ENCODE measurements at regions not wholly inside any gene's neighbourhood (a gene's known extent, or its start where the extent isn't known, plus 50 kb on each side); places are given as distances from the start of the nearest gene placed in this dataset.

GRCh38 chr6:125434760-125435159 lies 133.0 kb upstream of the HDDC2 start:
- no peak overlapping the region for H3K4me3 ChIP-seq (ENCODE audit: extremely low read depth in 1 of 4, insufficient read depth in 2 of 4, low read depth in 3 of 4, low read length in 4 of 4)
- ChIA-PET POLR2A (ENCODE audit: partially characterized antibody) (no interaction called here), CTCF (ENCODE audit: partially characterized antibody) (interaction anchor here (0.6 to 1.1 kb wide), 3 partner anchors 38 to 410 kb away, joined by 3 read pairs; no protein-coding TSS in a partner anchor)
- no peak overlapping the region for H3K23ac ChIP-seq (ENCODE audit: insufficient read length)
- no peak overlapping the region for H2AFZ ChIP-seq (ENCODE audit: low read length)
- H2BK5ac ChIP-seq (ENCODE audit: low read depth, low read length) = no peak overlapping the region
- H4K20me1 ChIP-seq (replicated peaks in 1 of 2; ENCODE audit: control insufficient read depth in 1 of 2, insufficient read depth in 2 of 2, low read length in 2 of 2) = no peaks in the 10 kb centered on the region
- no peak overlapping the region for H2BK15ac ChIP-seq (ENCODE audit: low read length)
- H3K23me2 ChIP-seq (ENCODE audit: low read depth, low read length) = no peaks in the 10 kb centered on the region
- no peak overlapping the region for H4K91ac ChIP-seq (replicated peaks; ENCODE audit: insufficient read length, low read length)
- H4K5ac ChIP-seq (ENCODE audit: insufficient read length, low read depth, low read length) = no peak overlapping the region
- no peaks in the 10 kb centered on the region for H3K27me3 ChIP-seq (replicated peaks in 1 of 4; ENCODE audit: control insufficient read depth in 3 of 4, extremely low read depth in 1 of 4, insufficient read depth in 3 of 4, low read length in 3 of 4)
- no peak overlapping the region for H3K27ac ChIP-seq (ENCODE audit: low read depth, low read length)
- H3K4me2 ChIP-seq (ENCODE audit: insufficient read depth in 1 of 2, low read depth in 2 of 2, low read length in 2 of 2) = no peak overlapping the region
- H4K8ac ChIP-seq (ENCODE audit: extremely low read depth, insufficient read depth, low read length) = no peak overlapping the region
- H3K79me2 ChIP-seq (ENCODE audit: control insufficient read depth in 1 of 2, insufficient read depth in 2 of 2, low read length in 2 of 2) = no peaks in the 10 kb centered on the region
- H2BK20ac ChIP-seq (ENCODE audit: low read length) = no peak overlapping the region
- FAIRE-seq (no peak), DNase-seq (ENCODE audit: low read depth in 1 of 2, low spot score in 2 of 2) (no peak)
- H3K18ac ChIP-seq (ENCODE audit: extremely low read depth, low read length) = no peak overlapping the region
- WGBS, 2 experiments (ENCODE audit: extremely low coverage in 1 of 2, insufficient coverage in 1 of 2, insufficient read length in 1 of 2, insufficient replicate concordance in 2 of 2, low coverage in 1 of 2, low lambda C conversion rate in 2 of 2, missing lambda C conversion rate in 1 of 2) = 97% methylated on average over 2 of the region's 2 CpGs; no CpG with 5 or more reads in 1 of the 2 experiments
- no peak overlapping the region for H2BK120ac ChIP-seq (replicated peaks; ENCODE audit: low read depth, low read length)
- no peak overlapping the region for H3K9ac ChIP-seq (replicated peaks in 1 of 4; ENCODE audit: extremely low read depth in 1 of 4, low read depth in 3 of 4, low read length in 3 of 4)
- no peaks in the 10 kb centered on the region for H3K9me3 ChIP-seq (ENCODE audit: insufficient read depth in 2 of 2, low read depth in 1 of 2, low read length in 1 of 2)
- no peak overlapping the region for H3K4ac ChIP-seq (replicated peaks; ENCODE audit: insufficient read length, low read depth, low read length)
- H3K14ac ChIP-seq (ENCODE audit: insufficient read length) = no peak overlapping the region
- peaks cover 3 to 15% (median 10%) of the 10 kb centered on the region in 4 experiments; a peak in 4 of 7 replicates for H3K4me1 ChIP-seq (replicated peaks in 1 of 4; ENCODE audit: control insufficient read depth in 3 of 4, insufficient read depth in 4 of 4, low read length in 3 of 4)
- H2BK12ac ChIP-seq (ENCODE audit: low read depth, low read length) = no peak overlapping the region
- no peaks in the 10 kb centered on the region for H3K79me1 ChIP-seq (ENCODE audit: low read depth, low read length)
- no peak overlapping the region for H2AK5ac ChIP-seq (ENCODE audit: low read depth, low read length)
- no peak overlapping the region for H3K56ac ChIP-seq (replicated peaks; ENCODE audit: insufficient read length, low read depth, low read length)
- no peaks in the 10 kb centered on the region for H3K36me3 ChIP-seq (ENCODE audit: control insufficient read depth in 2 of 4, insufficient read depth in 4 of 4, low read length in 3 of 4)
- TF ChIP-seq GABPA (IDR thresholded peaks at IDR 0.05; ENCODE audit: borderline replicate concordance, insufficient read depth, low read length) (no peak), FOSL1 (IDR thresholded peaks at IDR 0.05; ENCODE audit: insufficient read depth, low read depth, low read length) (no peak), MAFK (IDR thresholded peaks at IDR 0.05; ENCODE audit: low read depth, low read length) (no peak), CTCF (IDR thresholded peaks at IDR 0.05; ENCODE audit: control extremely low read depth in 1 of 3, insufficient read depth in 1 of 3, low read depth in 1 of 3, low read length in 3 of 3) (no peak), SAP30 (IDR thresholded peaks at IDR 0.05; ENCODE audit: insufficient read depth, insufficient replicate concordance, low read length) (no peak), PHF8 (conservative IDR thresholded peaks at IDR 0.05; ENCODE audit: low read depth, low read length) (no peak), EGR1 (IDR thresholded peaks at IDR 0.05; ENCODE audit: borderline replicate concordance, low read depth, low read length) (no peak), KDM5A (IDR thresholded peaks at IDR 0.05; ENCODE audit: low read length) (no peak), NANOG (IDR thresholded peaks at IDR 0.05; ENCODE audit: insufficient read depth, low read depth, low read length, poor library complexity, severe bottlenecking) (no peak), CBX5 (IDR thresholded peaks at IDR 0.05; ENCODE audit: low read depth, low read length) (no peak), JUN (IDR thresholded peaks at IDR 0.05; ENCODE audit: low read depth, low read length) (no peak), SP2 (IDR thresholded peaks at IDR 0.05; ENCODE audit: low read length) (no peak)

All from H1 (cell line).